IMR-90 (cell line): ENCODE measurements at regions not wholly inside any gene's neighbourhood (a gene's known extent, or its start where the extent isn't known, plus 50 kb on each side); places are given as distances from the start of the nearest gene placed in this dataset.

Source experiments
- ATAC-seq: fragments of 200-7000 bp; cut with Tn5 transposase; 2 replicates; pipeline ENCODE4 v1.9.1; 2020; ENCODE audit warnings: low read depth, mild to moderate bottlenecking, moderate library complexity
- BruUV-seq: library from RNA; stranded (reverse); fragments of 400-500 nt; replicated peaks from 2 replicates; lab custom pipeline; 2021; lab: Mats Ljungman, UMichigan
- CTCF ChIA-PET: fragments of 300-600 bp; formaldehyde crosslinking; extraction: SDS; loops from one replicate; lab custom pipeline; 2021; ENCODE audit warnings: antibody characterized with exemption; lab: Yijun Ruan, JAX
- POLR2A ChIA-PET: fragments of 300-600 bp; sonication (Branson Sonifier 250); formaldehyde crosslinking; loops from one replicate; lab custom pipeline; 2022; ENCODE audit warnings: antibody characterized with exemption; ENCODE audit not compliant: unreplicated experiment; lab: Charles Lee
- DNase-seq: peaks from one replicate; pipeline ENCODE4 v3.0.0; 2013
- H2AFZ ChIP-seq: replicated peaks from 2 replicates; pipeline ENCODE3; 2013; ENCODE audit warnings: low read length, mild to moderate bottlenecking; ENCODE audit not compliant: poor library complexity
- H2AK5ac ChIP-seq: 2 replicates; pipeline ENCODE4 v1.6.1; 2013; ENCODE audit warnings: low read depth, low read length, inconsistent platforms
- H2AK9ac ChIP-seq: replicated peaks from 2 replicates; pipeline ENCODE3; 2013; ENCODE audit warnings: mild to moderate bottlenecking, low read depth, low read length, moderate library complexity; ENCODE audit not compliant: poor library complexity
- H2BK120ac ChIP-seq: 2 replicates; pipeline ENCODE4 v1.6.1; 2013; ENCODE audit warnings: low read depth, low read length, inconsistent platforms
- H2BK15ac ChIP-seq: 3 replicates; pipeline ENCODE4 v1.6.1; 2013; ENCODE audit warnings: low read depth, low read length, inconsistent platforms
- H2BK20ac ChIP-seq: 2 replicates; pipeline ENCODE4 v1.6.1; 2013; ENCODE audit warnings: low read depth, mild to moderate bottlenecking, inconsistent platforms, low read length, moderate library complexity
- H2BK5ac ChIP-seq: 2 replicates; pipeline ENCODE4 v1.6.1; 2013; ENCODE audit warnings: mild to moderate bottlenecking, low read depth, low read length, inconsistent platforms; ENCODE audit not compliant: poor library complexity, severe bottlenecking
- H3K14ac ChIP-seq: replicated peaks from 2 replicates; pipeline ENCODE4 v1.6.1; 2013; ENCODE audit warnings: low read depth, low read length, inconsistent platforms
- H3K18ac ChIP-seq: 2 replicates; pipeline ENCODE4 v1.6.1; 2013; ENCODE audit warnings: low read depth, low read length, control low read depth
- H3K23ac ChIP-seq: 2 replicates; pipeline ENCODE4 v1.6.1; 2013; ENCODE audit warnings: low read depth, low read length, inconsistent platforms
- H3K27ac ChIP-seq: 2 replicates; pipeline ENCODE4 v1.5.1; 2013; ENCODE audit warnings: mild to moderate bottlenecking, control low read depth, low read length; ENCODE audit not compliant: insufficient read depth
- H3K27me3 ChIP-seq: 2 replicates; pipeline ENCODE4 v1.6.1; 2013; ENCODE audit warnings: low read length; ENCODE audit not compliant: control insufficient read depth, insufficient read depth
- H3K36me3 ChIP-seq: 2 replicates; pipeline ENCODE4 v1.6.1; 2013; ENCODE audit warnings: low read length, mixed read lengths; ENCODE audit not compliant: control insufficient read depth, insufficient read depth
- H3K4ac ChIP-seq: 2 replicates; pipeline ENCODE4 v1.6.1; 2013; ENCODE audit warnings: low read depth, low read length, inconsistent platforms
- H3K4me1 ChIP-seq: 2 replicates; pipeline ENCODE4 v1.6.1; 2013; ENCODE audit warnings: low read length, mixed read lengths; ENCODE audit not compliant: control insufficient read depth, insufficient read depth
- H3K4me2 ChIP-seq: 2 replicates; pipeline ENCODE4 v1.6.1; 2013; ENCODE audit warnings: low read depth, mild to moderate bottlenecking, control low read depth, low read length, moderate library complexity
- H3K4me3 ChIP-seq: 2 replicates; pipeline ENCODE4 v1.5.1; 2013; ENCODE audit warnings: low read depth, mild to moderate bottlenecking, control low read depth, low read length, moderate library complexity; ENCODE audit not compliant: insufficient read depth
- H3K56ac ChIP-seq: 2 replicates; pipeline ENCODE4 v1.6.1; 2013; ENCODE audit warnings: low read length, inconsistent platforms; ENCODE audit not compliant: insufficient read depth; ENCODE audit errors: extremely low read depth
- H3K79me1 ChIP-seq, 2 experiments: 2 replicates each; pipeline ENCODE4 v1.6.1; 2013; ENCODE audit warnings: low read length in 2 of 2, inconsistent platforms in 1 of 2, low read depth in 1 of 2
- H3K9ac ChIP-seq: 2 replicates; pipeline ENCODE4 v1.6.1; 2013; ENCODE audit warnings: low read depth, low read length, control low read depth
- H3K9me1 ChIP-seq: 2 replicates; pipeline ENCODE4 v1.6.1; 2013; ENCODE audit warnings: low read length, inconsistent platforms; ENCODE audit not compliant: insufficient read depth
- H3K9me3 ChIP-seq: 2 replicates; pipeline ENCODE4 v1.6.1; 2013; ENCODE audit warnings: low read length; ENCODE audit not compliant: control insufficient read depth, insufficient read depth
- H4K20me1 ChIP-seq: 2 replicates; pipeline ENCODE4 v1.6.1; 2013; ENCODE audit warnings: low read length, inconsistent platforms; ENCODE audit not compliant: insufficient read depth
- H4K5ac ChIP-seq: 2 replicates; pipeline ENCODE4 v1.6.1; 2013; ENCODE audit warnings: mild to moderate bottlenecking, low read depth, low read length, control low read depth
- H4K8ac ChIP-seq, 2 experiments: 2 replicates each; pipeline ENCODE4 v1.6.1; 2013; ENCODE audit warnings: low read depth in 2 of 2, low read length in 2 of 2, control low read depth in 1 of 2, inconsistent platforms in 1 of 2
- H4K91ac ChIP-seq: 2 replicates; pipeline ENCODE4 v1.6.1; 2013; ENCODE audit warnings: low read depth, low read length, inconsistent platforms; ENCODE audit not compliant: insufficient read depth
- CEBPB ChIP-seq: IDR thresholded peaks from 2 replicates; pipeline ENCODE4 v1.6.1; 2012; ENCODE audit warnings: low read depth, low read length, improper control_type of control experiment
- NFE2L2 ChIP-seq: fragments of 150-350 bp; IDR thresholded peaks from 2 replicates; pipeline ENCODE4 v1.6.1; 2016; ENCODE audit warnings: low read depth, mild to moderate bottlenecking, low read length
- RAD21 ChIP-seq: IDR thresholded peaks from 2 replicates; pipeline ENCODE4 v1.6.1; 2012; ENCODE audit warnings: low read length, improper control_type of control experiment
- RFX5 ChIP-seq: IDR thresholded peaks from 2 replicates; pipeline ENCODE4 v1.8.0; 2012; ENCODE audit warnings: low read depth, mild to moderate bottlenecking, low read length, moderate library complexity
- USF2 ChIP-seq: fragments of 150-350 bp; IDR thresholded peaks from 2 replicates; pipeline ENCODE4 v1.6.1; 2017; ENCODE audit warnings: mild to moderate bottlenecking, antibody characterized with exemption, low read length, low read depth
- WGBS, 2 experiments: methylation state at CpG; one replicate each; pipeline versions ENCODE4 v1.1.5 to v1.1.7; 2013; ENCODE audit warnings: missing lambda C conversion rate in 2 of 2; ENCODE audit not compliant: insufficient read length in 1 of 2; ENCODE audit errors: extremely low coverage in 2 of 2; 5-methylcytosine and 5-hydroxymethylcytosine counted together
- dilution Hi-C: fragments of 300-500 bp; cut with HindIII; formaldehyde crosslinking; loops from one replicate; pipeline ENCODE4 v1.14.3; 2018; ENCODE audit warnings: low sequenced_read_pairs; ENCODE audit not compliant: unreplicated experiment
- in situ Hi-C: fragments of 300-500 bp; cut with MboI; formaldehyde crosslinking; loops from 3 replicates; pipeline ENCODE4 v1.14.3; 2019; ENCODE audit warnings: low sequenced_read_pairs, inconsistent platforms, mixed read lengths
- intact Hi-C: fragments of 100-400 bp; cut with micrococcal nuclease; formaldehyde crosslinking; loops from 2 replicates; pipeline ENCODE4 v1.10.0; 2022

- Histone ChIP-seq H4K20me1 (no peaks in the 10 kb centered on the region), H3K27me3 (no peaks in the 10 kb centered on the region), H3K9me3 (no peaks in the 10 kb centered on the region), H3K9me1 (no peaks in the 10 kb centered on the region), H3K14ac (no peak overlapping the region), H2BK120ac (no peak overlapping the region), H3K36me3 (no peaks in the 10 kb centered on the region), H3K4me1 (no peaks in the 10 kb centered on the region), H4K91ac (no peak overlapping the region), H4K8ac (no peak overlapping the region), H4K5ac (no peak overlapping the region), H2BK5ac (no peak overlapping the region), H3K27ac (no peak overlapping the region), H3K4me3 (no peak overlapping the region), H3K4ac (no peak overlapping the region), H2BK15ac (no peak overlapping the region), H3K56ac (no peak overlapping the region), H2AK5ac (no peak overlapping the region), H3K18ac (no peak overlapping the region), H3K4me2 (no peak overlapping the region), H3K79me1 (no peaks in the 10 kb centered on the region), H2BK20ac (no peak overlapping the region), H3K9ac (no peak overlapping the region), H2AFZ (no peak overlapping the region), H2AK9ac (no peak overlapping the region), H3K23ac (no peak overlapping the region)
- ChIA-PET CTCF (no interaction called here), POLR2A (no interaction called here)
- dilution Hi-C loops, result no loop called here
- BruUV-seq, result no TSS peak
- no peak for DNase-seq
- no CpG with 5 or more reads among the region's 3 CpGs for WGBS, 2 experiments
- ATAC-seq, result no peak
- TF ChIP-seq USF2, result no peak
- TF ChIP-seq RAD21, result no peak
- TF ChIP-seq RFX5, result no peak
- no peak for TF ChIP-seq CEBPB
- no peak for TF ChIP-seq NFE2L2
- intact Hi-C loops, result no loop called here
- in situ Hi-C loops, result no loop called here
These were observed 244.5 kb upstream of the LRFN5 start for GRCh38 chr14:41362139-41362538.
